ENCODE measurements at regions not wholly inside any gene's neighbourhood (a gene's known extent, or its start where the extent isn't known, plus 50 kb on each side); places are given as distances from the start of the nearest gene placed in this dataset.

GRCh38 chr4:136680761-136681160 is 851.5 kb downstream of the PCDH18 start:
- ATAC-seq: no peak
- TF ChIP-seq ESRRG (CRISPR knock-in tag; IDR thresholded peaks at IDR 0.05): no peak
- no peak for TF ChIP-seq TSHZ2 (CRISPR knock-in tag; IDR thresholded peaks at IDR 0.05)
- TF ChIP-seq ZNF8 (CRISPR knock-in tag; IDR thresholded peaks at IDR 0.05): no peak
- TF ChIP-seq ZNF565 (CRISPR knock-in tag; conservative IDR thresholded peaks at IDR 0.05; ENCODE audit: low read depth): no peak
- TF ChIP-seq ISL1 (CRISPR knock-in tag; IDR thresholded peaks at IDR 0.05): no peak
- TF ChIP-seq ZFP3 (CRISPR knock-in tag; IDR thresholded peaks at IDR 0.05): no peak
- TF ChIP-seq CSDC2 (CRISPR knock-in tag; IDR thresholded peaks at IDR 0.05): no peak

- ATAC-seq: peak; percentile 75
These were observed 852.0 kb downstream of the PCDH18 start for GRCh38 chr4:136680271-136680670.

More at GRCh38 chr4:136680271-136680670, 852.0 kb downstream of the PCDH18 start:
- TF ChIP-seq ZNF8 (CRISPR knock-in tag; IDR thresholded peaks at IDR 0.05) (no peak), PPARA (CRISPR knock-in tag; IDR thresholded peaks at IDR 0.05; ENCODE audit: borderline replicate concordance) (no peak), ZFP3 (CRISPR knock-in tag; IDR thresholded peaks at IDR 0.05) (no peak), ZNF565 (CRISPR knock-in tag; conservative IDR thresholded peaks at IDR 0.05; ENCODE audit: low read depth) (no peak), ESRRG (CRISPR knock-in tag; IDR thresholded peaks at IDR 0.05) (no peak), POU6F1 (CRISPR knock-in tag; IDR thresholded peaks at IDR 0.05; ENCODE audit: borderline replicate concordance, low read depth) (no peak), TCF4 (CRISPR knock-in tag; IDR thresholded peaks at IDR 0.05; ENCODE audit: borderline replicate concordance) (peak; percentile 91), SNAI2 (CRISPR knock-in tag; IDR thresholded peaks at IDR 0.05) (0 out of 2 replicates have a peak, but pooled peaks have one; percentile 18), ZFP30 (CRISPR knock-in tag; IDR thresholded peaks at IDR 0.05) (no peak), CSRNP3 (CRISPR knock-in tag; IDR thresholded peaks at IDR 0.05) (no peak; the same call in 1 of the 2 replicates), ISL1 (CRISPR knock-in tag; IDR thresholded peaks at IDR 0.05) (peak; percentile 77), PATZ1 (CRISPR knock-in tag; IDR thresholded peaks at IDR 0.05; ENCODE audit: borderline replicate concordance) (no peak; the same call in 1 of the 2 replicates), OSR1 (CRISPR knock-in tag; IDR thresholded peaks at IDR 0.05) (no peak), TSHZ2 (CRISPR knock-in tag; IDR thresholded peaks at IDR 0.05) (peak; percentile 89; the same call in 1 of the 2 replicates), ARNTL (CRISPR knock-in tag; IDR thresholded peaks at IDR 0.05; ENCODE audit: borderline replicate concordance, low read depth) (no peak), ZNF70 (CRISPR knock-in tag; IDR thresholded peaks at IDR 0.05) (0 out of 2 replicates have a peak, but pooled peaks have one; percentile 36), RARB (CRISPR knock-in tag; IDR thresholded peaks at IDR 0.05) (no peak), CSDC2 (CRISPR knock-in tag; IDR thresholded peaks at IDR 0.05) (no peak), BACH2 (CRISPR knock-in tag; IDR thresholded peaks at IDR 0.05; ENCODE audit: borderline replicate concordance) (no peak), CREB5 (CRISPR knock-in tag; IDR thresholded peaks at IDR 0.05; ENCODE audit: low read depth) (no peak), ZC3H10 (CRISPR knock-in tag; IDR thresholded peaks at IDR 0.05) (peak; percentile 63; the same call in 1 of the 2 replicates), TOX (CRISPR knock-in tag; IDR thresholded peaks at IDR 0.05; ENCODE audit: borderline replicate concordance) (no peak), GLIS3 (CRISPR knock-in tag; IDR thresholded peaks at IDR 0.05) (peak; percentile 33; the same call in 1 of the 2 replicates)

Data from SK-N-SH treated with all-trans-retinoic acid at 6 μM for 48 hours (cell line).